ENCODE measurements at regions not wholly inside any gene's neighbourhood (a gene's known extent, or its start where the extent isn't known, plus 50 kb on each side); places are given as distances from the start of the nearest gene placed in this dataset.

GRCh38 chr13:74045583-74045982, 88.6 kb downstream of the KLF12 start:
- no peaks in the 10 kb centered on the region for H3K9me3 ChIP-seq (ENCODE audit: control insufficient read depth, low read length)
- no peaks in the 10 kb centered on the region for H3K36me3 ChIP-seq (ENCODE audit: control insufficient read depth, insufficient read depth, low read length)
- no peaks in the 10 kb centered on the region for H3K27me3 ChIP-seq (ENCODE audit: control insufficient read depth, insufficient read depth, low read length, poor library complexity, severe bottlenecking)
- no peak overlapping the region for H3K4me3 ChIP-seq (ENCODE audit: insufficient read depth, low read depth, low read length)
- WGBS, 2 experiments: 92 to 98% methylated on average over 5 to 6 of the region's 6 CpGs
- H3K4me1 ChIP-seq (ENCODE audit: control insufficient read depth, insufficient read depth, low read length): peaks cover 10% of the 10 kb centered on the region
- no peak overlapping the region for H3K27ac ChIP-seq (ENCODE audit: insufficient read depth, low read depth, low read length, poor library complexity, severe bottlenecking)

DNA sequence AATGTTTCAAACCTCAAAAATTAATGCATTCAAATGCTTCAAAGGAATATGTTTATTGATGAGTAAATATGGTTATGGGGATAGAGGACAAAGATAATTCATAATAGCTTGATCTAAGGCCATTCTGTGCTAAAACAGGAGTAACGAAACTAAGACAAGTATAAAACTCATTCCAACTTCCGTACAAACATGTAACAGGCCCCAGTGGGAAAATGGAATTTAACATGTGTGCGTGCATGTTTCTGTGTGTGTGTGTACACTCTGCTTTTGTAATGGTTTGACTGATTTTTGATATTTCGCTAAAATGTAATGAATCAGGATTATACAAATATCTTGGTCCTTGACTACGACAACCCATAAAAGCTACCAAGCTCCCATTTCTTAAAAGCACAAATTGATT, 91.0 kb downstream of the KLF12 start:
- WGBS, 2 experiments: 76 to 89% methylated on average over 3 to 4 of the region's 5 CpGs
- H3K9me3 ChIP-seq (ENCODE audit: control insufficient read depth, low read length): no peaks in the 10 kb centered on the region
- peaks cover 14% of the 10 kb centered on the region for H3K4me1 ChIP-seq (ENCODE audit: control insufficient read depth, insufficient read depth, low read length)
- H3K4me3 ChIP-seq (ENCODE audit: insufficient read depth, low read depth, low read length): no peak overlapping the region
- H3K27me3 ChIP-seq (ENCODE audit: control insufficient read depth, insufficient read depth, low read length, poor library complexity, severe bottlenecking): no peaks in the 10 kb centered on the region
- H3K36me3 ChIP-seq (ENCODE audit: control insufficient read depth, insufficient read depth, low read length): no peaks in the 10 kb centered on the region
- no peak overlapping the region for H3K27ac ChIP-seq (ENCODE audit: insufficient read depth, low read depth, low read length, poor library complexity, severe bottlenecking)

DNA sequence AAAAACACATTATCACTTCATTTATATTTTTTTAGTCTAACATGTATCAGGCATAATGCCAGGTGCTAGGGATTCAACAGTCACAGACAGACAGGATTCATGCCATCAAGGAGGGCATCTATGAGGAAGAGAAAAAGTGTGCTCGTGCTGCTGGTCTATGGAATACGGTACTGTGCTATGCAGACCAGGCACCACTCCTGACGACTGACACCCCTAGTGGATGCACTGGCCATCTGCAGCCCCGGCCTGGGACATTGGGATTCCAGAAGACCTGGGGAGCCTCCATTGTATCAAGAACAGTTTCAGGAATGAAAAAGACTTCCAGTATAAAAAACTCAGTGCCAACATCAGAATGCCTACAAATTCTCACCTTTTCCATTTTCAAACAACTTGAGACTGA, 94.0 kb downstream of the KLF12 start:
- 16 to 20% methylated on average over 4 of the region's 4 CpGs for WGBS, 2 experiments
- peaks cover 8% of the 10 kb centered on the region for H3K4me1 ChIP-seq (ENCODE audit: control insufficient read depth, insufficient read depth, low read length)
- no peaks in the 10 kb centered on the region for H3K27me3 ChIP-seq (ENCODE audit: control insufficient read depth, insufficient read depth, low read length, poor library complexity, severe bottlenecking)
- H3K36me3 ChIP-seq (ENCODE audit: control insufficient read depth, insufficient read depth, low read length): no peaks in the 10 kb centered on the region
- no peak overlapping the region for H3K27ac ChIP-seq (ENCODE audit: insufficient read depth, low read depth, low read length, poor library complexity, severe bottlenecking)
- H3K4me3 ChIP-seq (ENCODE audit: insufficient read depth, low read depth, low read length): no peak overlapping the region
- no peaks in the 10 kb centered on the region for H3K9me3 ChIP-seq (ENCODE audit: control insufficient read depth, low read length)

DNA sequence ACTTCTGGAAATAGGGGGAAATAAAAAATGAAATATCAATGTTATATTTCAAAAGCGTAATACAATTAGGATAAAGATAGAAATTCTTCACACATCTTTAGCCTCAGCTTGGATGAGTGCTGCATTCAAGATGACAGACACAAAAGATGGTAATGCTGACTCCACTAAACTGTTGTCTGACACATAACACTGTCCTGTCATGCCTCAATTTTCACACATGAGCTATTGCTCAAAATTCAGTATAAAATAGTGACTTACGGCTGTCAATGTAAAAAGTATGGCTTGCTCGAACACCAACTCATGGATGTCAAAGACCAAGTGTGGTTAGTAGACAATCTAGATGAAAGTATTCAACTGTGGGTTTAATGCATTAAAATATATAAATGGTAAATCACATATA, 94.5 kb downstream of the KLF12 start:
- 94 to 95% methylated on average over 3 of the region's 3 CpGs for WGBS, 2 experiments
- peaks cover 8% of the 10 kb centered on the region for H3K4me1 ChIP-seq (ENCODE audit: control insufficient read depth, insufficient read depth, low read length)
- H3K4me3 ChIP-seq (ENCODE audit: insufficient read depth, low read depth, low read length): no peak overlapping the region
- no peaks in the 10 kb centered on the region for H3K27me3 ChIP-seq (ENCODE audit: control insufficient read depth, insufficient read depth, low read length, poor library complexity, severe bottlenecking)
- no peaks in the 10 kb centered on the region for H3K36me3 ChIP-seq (ENCODE audit: control insufficient read depth, insufficient read depth, low read length)
- no peak overlapping the region for H3K27ac ChIP-seq (ENCODE audit: insufficient read depth, low read depth, low read length, poor library complexity, severe bottlenecking)
- no peaks in the 10 kb centered on the region for H3K9me3 ChIP-seq (ENCODE audit: control insufficient read depth, low read length)

GRCh38 chr13:74039154-74039553, 95.0 kb downstream of the KLF12 start:
- Histone ChIP-seq H3K36me3 (ENCODE audit: control insufficient read depth, insufficient read depth, low read length) (no peaks in the 10 kb centered on the region), H3K9me3 (ENCODE audit: control insufficient read depth, low read length) (no peaks in the 10 kb centered on the region), H3K4me3 (ENCODE audit: insufficient read depth, low read depth, low read length) (no peak overlapping the region), H3K27me3 (ENCODE audit: control insufficient read depth, insufficient read depth, low read length, poor library complexity, severe bottlenecking) (no peaks in the 10 kb centered on the region), H3K27ac (ENCODE audit: insufficient read depth, low read depth, low read length, poor library complexity, severe bottlenecking) (no peak overlapping the region), H3K4me1 (ENCODE audit: control insufficient read depth, insufficient read depth, low read length) (peaks cover 8% of the 10 kb centered on the region)
- 88 to 100% methylated on average over 1 of the region's 2 CpGs for WGBS, 2 experiments

DNA sequence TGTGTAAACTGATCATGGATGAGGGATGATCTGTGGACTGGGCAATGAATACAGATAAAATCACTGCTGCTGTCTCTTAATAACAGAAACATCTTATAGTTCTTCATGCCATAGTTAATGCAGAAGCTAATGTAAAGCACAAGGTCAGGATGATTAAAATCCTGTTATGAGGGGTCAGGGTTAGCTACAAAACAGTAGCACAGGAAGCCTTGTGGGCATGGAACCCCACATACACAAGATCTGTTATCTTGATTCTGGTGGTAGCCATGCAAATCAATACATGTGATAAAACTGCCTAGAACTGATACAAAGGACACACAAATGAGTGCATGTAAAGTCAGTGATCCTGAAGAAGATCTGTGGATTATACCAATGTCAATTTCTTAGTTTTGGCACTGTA, 96.4 kb downstream of the KLF12 start:
- Histone ChIP-seq H3K27ac (ENCODE audit: insufficient read depth, low read depth, low read length, poor library complexity, severe bottlenecking) (no peak overlapping the region), H3K9me3 (ENCODE audit: control insufficient read depth, low read length) (no peaks in the 10 kb centered on the region), H3K4me1 (ENCODE audit: control insufficient read depth, insufficient read depth, low read length) (peaks cover 8% of the 10 kb centered on the region), H3K36me3 (ENCODE audit: control insufficient read depth, insufficient read depth, low read length) (no peaks in the 10 kb centered on the region), H3K4me3 (ENCODE audit: insufficient read depth, low read depth, low read length) (no peak overlapping the region), H3K27me3 (ENCODE audit: control insufficient read depth, insufficient read depth, low read length, poor library complexity, severe bottlenecking) (no peaks in the 10 kb centered on the region)

- H3K27ac ChIP-seq (ENCODE audit: insufficient read depth, low read depth, low read length, poor library complexity, severe bottlenecking): no peak overlapping the region
- H3K4me3 ChIP-seq (ENCODE audit: insufficient read depth, low read depth, low read length): no peak overlapping the region
- no peaks in the 10 kb centered on the region for H3K36me3 ChIP-seq (ENCODE audit: control insufficient read depth, insufficient read depth, low read length)
- peaks cover 8% of the 10 kb centered on the region for H3K4me1 ChIP-seq (ENCODE audit: control insufficient read depth, insufficient read depth, low read length)
- H3K9me3 ChIP-seq (ENCODE audit: control insufficient read depth, low read length): no peaks in the 10 kb centered on the region
- no peaks in the 10 kb centered on the region for H3K27me3 ChIP-seq (ENCODE audit: control insufficient read depth, insufficient read depth, low read length, poor library complexity, severe bottlenecking)
- WGBS, 2 experiments: 53 to 71% methylated on average over 2 of the region's 2 CpGs
Observed at GRCh38 chr13:74036373-74036772, 97.8 kb downstream of the KLF12 start.

GRCh38 chr13:74035896-74036295, 98.3 kb downstream of the KLF12 start:
- H3K27ac ChIP-seq (ENCODE audit: insufficient read depth, low read depth, low read length, poor library complexity, severe bottlenecking): no peak overlapping the region
- H3K4me1 ChIP-seq (ENCODE audit: control insufficient read depth, insufficient read depth, low read length): peaks cover 6% of the 10 kb centered on the region
- WGBS, 2 experiments: 88 to 94% methylated on average over 3 of the region's 3 CpGs
- H3K36me3 ChIP-seq (ENCODE audit: control insufficient read depth, insufficient read depth, low read length): no peaks in the 10 kb centered on the region
- H3K27me3 ChIP-seq (ENCODE audit: control insufficient read depth, insufficient read depth, low read length, poor library complexity, severe bottlenecking): no peaks in the 10 kb centered on the region
- no peaks in the 10 kb centered on the region for H3K9me3 ChIP-seq (ENCODE audit: control insufficient read depth, low read length)
- H3K4me3 ChIP-seq (ENCODE audit: insufficient read depth, low read depth, low read length): no peak overlapping the region

DNA sequence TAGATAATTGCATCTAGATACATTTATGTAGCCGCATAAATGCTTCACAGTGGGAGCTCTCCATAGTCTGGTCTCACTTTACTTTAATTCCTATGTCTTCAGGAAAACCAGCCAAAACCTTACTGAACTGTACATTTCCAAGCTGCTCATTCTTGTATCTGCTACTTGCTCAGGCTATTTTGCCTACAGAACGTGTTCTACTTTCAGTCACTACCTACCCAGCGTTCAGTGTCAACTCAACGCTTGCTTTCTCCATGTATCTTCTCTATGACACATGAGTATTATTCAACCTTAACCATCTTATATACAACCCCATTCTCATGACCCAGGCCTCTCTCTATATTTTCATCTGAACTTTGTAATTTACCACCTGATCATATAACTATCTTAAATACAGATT, 101.9 kb downstream of the KLF12 start:
- H3K36me3 ChIP-seq (ENCODE audit: control insufficient read depth, insufficient read depth, low read length): no peaks in the 10 kb centered on the region
- no peaks in the 10 kb centered on the region for H3K27me3 ChIP-seq (ENCODE audit: control insufficient read depth, insufficient read depth, low read length, poor library complexity, severe bottlenecking)
- 90 to 96% methylated on average over 4 of the region's 4 CpGs for WGBS, 2 experiments
- H3K4me3 ChIP-seq (ENCODE audit: insufficient read depth, low read depth, low read length): no peak overlapping the region
- peaks cover 2% of the 10 kb centered on the region for H3K4me1 ChIP-seq (ENCODE audit: control insufficient read depth, insufficient read depth, low read length)
- no peak overlapping the region for H3K27ac ChIP-seq (ENCODE audit: insufficient read depth, low read depth, low read length, poor library complexity, severe bottlenecking)
- H3K9me3 ChIP-seq (ENCODE audit: control insufficient read depth, low read length): no peaks in the 10 kb centered on the region

- no peak overlapping the region for H3K27ac ChIP-seq (ENCODE audit: insufficient read depth, low read depth, low read length, poor library complexity, severe bottlenecking)
- 16 to 53% methylated on average over 1 to 2 of the region's 4 CpGs for WGBS, 2 experiments
- H3K4me1 ChIP-seq (ENCODE audit: control insufficient read depth, insufficient read depth, low read length): peaks cover 9% of the 10 kb centered on the region
- no peaks in the 10 kb centered on the region for H3K9me3 ChIP-seq (ENCODE audit: control insufficient read depth, low read length)
- no peaks in the 10 kb centered on the region for H3K27me3 ChIP-seq (ENCODE audit: control insufficient read depth, insufficient read depth, low read length, poor library complexity, severe bottlenecking)
- H3K4me3 ChIP-seq (ENCODE audit: insufficient read depth, low read depth, low read length): no peak overlapping the region
- no peaks in the 10 kb centered on the region for H3K36me3 ChIP-seq (ENCODE audit: control insufficient read depth, insufficient read depth, low read length)
Observed at GRCh38 chr13:74027161-74027779, 106.9 kb downstream of the KLF12 start.

GRCh38 chr13:74026753-74027152, 107.5 kb downstream of the KLF12 start:
- H3K27ac ChIP-seq (ENCODE audit: insufficient read depth, low read depth, low read length, poor library complexity, severe bottlenecking): no peak overlapping the region
- 5 to 7% methylated on average over 4 of the region's 4 CpGs for WGBS, 2 experiments

More at GRCh38 chr13:74026753-74027152, 107.5 kb downstream of the KLF12 start:
- H3K27me3 ChIP-seq (ENCODE audit: control insufficient read depth, insufficient read depth, low read length, poor library complexity, severe bottlenecking): no peaks in the 10 kb centered on the region
- H3K36me3 ChIP-seq (ENCODE audit: control insufficient read depth, insufficient read depth, low read length): no peaks in the 10 kb centered on the region
- H3K9me3 ChIP-seq (ENCODE audit: control insufficient read depth, low read length): no peaks in the 10 kb centered on the region
- peaks cover 9% of the 10 kb centered on the region for H3K4me1 ChIP-seq (ENCODE audit: control insufficient read depth, insufficient read depth, low read length)
- no peak overlapping the region for H3K4me3 ChIP-seq (ENCODE audit: insufficient read depth, low read depth, low read length)

Measured in ectodermal cell (in vitro differentiated cells).